Peyer's patch (tissue), 4 donors: ENCODE measurements at regions not wholly inside any gene's neighbourhood (a gene's known extent, or its start where the extent isn't known, plus 50 kb on each side); places are given as distances from the start of the nearest gene placed in this dataset.

ENCODE experiments used
- CTCF ChIP-seq, 6 experiments: fragments of 450-650 bp in 4 of 6; fragments of 200-600 bp in 2 of 6; sonication (generic) in 1 of 6; IDR thresholded peaks; one replicate each; pipeline ENCODE4 v1.5.1; 2017 to 2019; ENCODE audit warnings: antibody characterized with exemption in 6 of 6, mild to moderate bottlenecking in 3 of 6, moderate library complexity in 1 of 6
- POLR2A ChIP-seq, 2 donors: fragments of 450-650 bp; IDR thresholded peaks; one replicate each; pipeline ENCODE4 v1.5.1; 2017; ENCODE audit warnings: antibody characterized with exemption in 2 of 2, mild to moderate bottlenecking in 2 of 2, moderate library complexity in 2 of 2

GRCh38 chr1:48115835-48116234 lies 106.7 kb upstream of the SLC5A9 start:
- TF ChIP-seq POLR2A (IDR thresholded peaks at IDR 0.05) (no peak), CTCF (IDR thresholded peaks at IDR 0.05) (no peak)
